AG10803 (cell line): ENCODE measurements at regions not wholly inside any gene's neighbourhood (a gene's known extent, or its start where the extent isn't known, plus 50 kb on each side); places are given as distances from the start of the nearest gene placed in this dataset.
"Not testable (repeated sequence)": the region's sequence is repeated elsewhere in the genome, so short reads cannot be mapped to it uniquely, and the experiment has no call there.

Experiments used
- DNase-seq: peaks from one replicate; pipeline ENCODE4 v3.0.0; 2010; ENCODE audit warnings: low read depth
- H3K4me3 ChIP-seq: 2 replicates; pipeline ENCODE4 v1.5.1; 2011; ENCODE audit warnings: mild to moderate bottlenecking, low read length, control low read depth
- TF ChIP-seq, protein P1 (sequence below): conservative IDR thresholded peaks from 2 replicates; pipeline ENCODE4 v1.5.1; 2011; ENCODE audit warnings: mild to moderate bottlenecking, low read length, control low read depth, inconsistent platforms

GRCh38 chr16:88274847-88275246 lies 107.9 kb upstream of the ZNF469 start:
- no peak overlapping the region; the same call in 1 of the 2 replicates for H3K4me3 ChIP-seq
- peak; percentile 46 for DNase-seq
- TF ChIP-seq, protein P1, sequence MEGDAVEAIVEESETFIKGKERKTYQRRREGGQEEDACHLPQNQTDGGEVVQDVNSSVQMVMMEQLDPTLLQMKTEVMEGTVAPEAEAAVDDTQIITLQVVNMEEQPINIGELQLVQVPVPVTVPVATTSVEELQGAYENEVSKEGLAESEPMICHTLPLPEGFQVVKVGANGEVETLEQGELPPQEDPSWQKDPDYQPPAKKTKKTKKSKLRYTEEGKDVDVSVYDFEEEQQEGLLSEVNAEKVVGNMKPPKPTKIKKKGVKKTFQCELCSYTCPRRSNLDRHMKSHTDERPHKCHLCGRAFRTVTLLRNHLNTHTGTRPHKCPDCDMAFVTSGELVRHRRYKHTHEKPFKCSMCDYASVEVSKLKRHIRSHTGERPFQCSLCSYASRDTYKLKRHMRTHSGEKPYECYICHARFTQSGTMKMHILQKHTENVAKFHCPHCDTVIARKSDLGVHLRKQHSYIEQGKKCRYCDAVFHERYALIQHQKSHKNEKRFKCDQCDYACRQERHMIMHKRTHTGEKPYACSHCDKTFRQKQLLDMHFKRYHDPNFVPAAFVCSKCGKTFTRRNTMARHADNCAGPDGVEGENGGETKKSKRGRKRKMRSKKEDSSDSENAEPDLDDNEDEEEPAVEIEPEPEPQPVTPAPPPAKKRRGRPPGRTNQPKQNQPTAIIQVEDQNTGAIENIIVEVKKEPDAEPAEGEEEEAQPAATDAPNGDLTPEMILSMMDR, result no peak

- not testable (repeated sequence) for DNase-seq, H3K4me3 ChIP-seq
Measured at GRCh38 chr16:88275336-88276122, 107.2 kb upstream of the ZNF469 start.

DNA sequence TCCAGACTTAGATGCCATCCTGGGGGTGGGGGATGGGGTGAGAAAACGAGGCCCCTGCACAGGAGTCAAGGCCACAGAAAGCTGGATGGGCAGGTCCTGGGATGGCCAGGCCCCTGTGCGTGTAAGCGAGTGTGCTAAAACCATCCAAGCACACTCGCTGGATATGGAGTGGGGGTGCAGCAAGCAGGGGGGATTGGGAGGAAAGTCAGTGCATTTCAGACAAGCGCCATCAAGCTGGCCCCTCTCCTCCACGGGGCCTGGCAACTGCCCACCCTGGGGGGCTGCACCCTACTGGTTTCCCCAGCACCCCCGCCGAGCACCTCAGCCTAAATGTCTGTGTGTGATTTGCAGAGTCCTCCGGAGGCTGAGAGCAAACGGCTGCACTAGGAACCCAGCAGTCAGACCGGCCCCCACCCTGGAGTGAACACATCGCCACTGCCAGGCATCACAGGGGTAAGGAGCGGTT lies 106.6 kb upstream of the ZNF469 start:
- not testable (repeated sequence) for H3K4me3 ChIP-seq, DNase-seq

GRCh38 chr16:88276591-88276990 lies 106.2 kb upstream of the ZNF469 start:
- no peak overlapping the region for H3K4me3 ChIP-seq
- no peak for DNase-seq
- TF ChIP-seq, protein P1, result no peak

GRCh38 chr16:88279998-88280397 lies 102.8 kb upstream of the ZNF469 start:
- TF ChIP-seq, protein P1, result no peak
- DNase-seq, result no peak
- H3K4me3 ChIP-seq, result no peak overlapping the region

DNA sequence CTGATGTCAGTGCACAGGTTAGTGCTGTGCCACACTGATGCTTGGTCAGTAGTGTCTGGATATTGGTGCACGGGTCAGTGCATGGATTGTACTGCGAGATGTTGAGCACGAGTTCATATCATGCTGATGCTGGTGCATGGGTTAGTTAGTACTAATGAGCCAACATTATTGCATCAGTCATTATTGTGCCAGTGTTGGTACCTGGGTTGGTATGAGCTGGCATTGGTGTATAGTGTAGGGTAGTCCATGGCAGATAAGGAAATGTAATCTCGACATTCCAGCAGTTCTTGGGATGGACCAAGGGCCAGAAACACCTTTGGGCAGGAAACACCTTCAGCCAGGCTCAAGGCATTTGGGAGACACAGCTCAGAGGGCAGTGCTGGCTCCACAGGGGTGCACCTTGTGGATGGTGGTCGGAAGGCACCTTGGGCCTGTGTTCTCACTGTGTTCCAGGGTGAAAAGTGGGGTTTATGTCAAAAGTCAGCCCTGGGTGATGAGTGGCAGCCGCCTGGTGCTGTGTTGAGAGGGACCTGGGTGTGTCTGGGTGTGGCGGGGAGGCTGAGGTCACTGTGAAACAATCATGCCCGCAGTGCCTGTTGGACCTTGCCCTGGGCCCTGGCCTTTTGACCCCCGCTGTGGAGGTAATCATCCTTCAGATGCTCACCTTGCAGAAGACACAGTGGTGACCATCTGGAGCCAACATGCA lies 100.7 kb upstream of the ZNF469 start:
- no peak overlapping the region for H3K4me3 ChIP-seq
- no peak for DNase-seq
- TF ChIP-seq, protein P1, result no peak

GRCh38 chr16:88282564-88283395 lies 100.0 kb upstream of the ZNF469 start:
- TF ChIP-seq, protein P1, result no peak
- no peak overlapping the region for H3K4me3 ChIP-seq
- peak; percentile 56 for DNase-seq
